ENCODE measurements at regions not wholly inside any gene's neighbourhood (a gene's known extent, or its start where the extent isn't known, plus 50 kb on each side); places are given as distances from the start of the nearest gene placed in this dataset.

DNA sequence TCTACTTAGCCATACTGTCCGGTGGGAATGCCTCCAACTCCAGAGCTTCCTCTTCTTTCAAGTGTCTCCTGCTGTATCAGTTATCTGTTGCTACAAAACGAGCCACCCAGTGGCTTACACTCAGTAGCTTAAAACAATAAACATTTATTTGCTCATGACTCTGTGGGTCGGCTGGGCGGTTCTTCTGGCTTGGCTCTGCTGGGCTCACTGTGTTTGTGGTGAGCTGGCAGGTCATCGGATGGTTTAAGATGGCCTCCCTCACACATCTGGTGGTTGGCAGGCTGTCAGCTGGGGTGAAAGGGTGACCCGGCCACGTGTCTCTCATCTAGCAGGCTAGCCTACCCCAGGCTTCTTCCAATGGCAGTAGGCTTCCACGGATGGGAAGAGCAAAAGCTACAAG is 122.4 kb upstream of the SLC1A4 start:
- Histone ChIP-seq H3K4me1 (ENCODE audit: control insufficient read depth, insufficient read depth, low read length) (peaks cover 4% of the 10 kb centered on the region; the same call in 1 of the 2 replicates), H3K4me3 (ENCODE audit: low read depth, low read length) (no peak overlapping the region), H3K9me3 (ENCODE audit: control insufficient read depth, insufficient read depth, low read depth, low read length) (no peaks in the 10 kb centered on the region), H3K36me3 (ENCODE audit: control insufficient read depth in 2 of 2, insufficient read depth in 1 of 2, low read length in 2 of 2) (no peaks in the 10 kb centered on the region), H3K27ac (ENCODE audit: extremely low read depth, low read depth, low read length) (no peak overlapping the region)
- POLR2A ChIA-PET = interaction anchor here (0.6 to 1.8 kb wide), 5 partner anchors 213 to 844 kb away, joined by 3 to 11 read pairs (median 4); partner anchors contain the start of genes AFTPH and SERTAD2
- CTCF ChIA-PET = interaction anchor here (0.5 to 3.7 kb wide), 19 partner anchors 16 to 535 kb away, joined by 3 to 25 read pairs (median 4); no protein-coding TSS in a partner anchor
- TF ChIP-seq, protein P1, sequence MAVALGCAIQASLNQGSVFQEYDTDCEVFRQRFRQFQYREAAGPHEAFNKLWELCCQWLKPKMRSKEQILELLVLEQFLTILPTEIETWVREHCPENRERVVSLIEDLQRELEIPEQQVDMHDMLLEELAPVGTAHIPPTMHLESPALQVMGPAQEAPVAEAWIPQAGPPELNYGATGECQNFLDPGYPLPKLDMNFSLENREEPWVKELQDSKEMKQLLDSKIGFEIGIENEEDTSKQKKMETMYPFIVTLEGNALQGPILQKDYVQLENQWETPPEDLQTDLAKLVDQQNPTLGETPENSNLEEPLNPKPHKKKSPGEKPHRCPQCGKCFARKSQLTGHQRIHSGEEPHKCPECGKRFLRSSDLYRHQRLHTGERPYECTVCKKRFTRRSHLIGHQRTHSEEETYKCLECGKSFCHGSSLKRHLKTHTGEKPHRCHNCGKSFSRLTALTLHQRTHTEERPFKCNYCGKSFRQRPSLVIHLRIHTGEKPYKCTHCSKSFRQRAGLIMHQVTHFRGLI (tag by site-specific recombination; IDR thresholded peaks at IDR 0.05) = peak; percentile 64; the same call in 1 of the 2 replicates
- TF ChIP-seq ZNF223 (tag by site-specific recombination; IDR thresholded peaks at IDR 0.05) (no peak), ZNF785 (tag by site-specific recombination; IDR thresholded peaks at IDR 0.05) (no peak), ZNF394 (tag by site-specific recombination; IDR thresholded peaks at IDR 0.05; ENCODE audit: borderline replicate concordance) (no peak), ZNF76 (tag by site-specific recombination; IDR thresholded peaks at IDR 0.05; ENCODE audit: borderline replicate concordance, low read depth) (no peak), GLIS1 (tag by site-specific recombination; IDR thresholded peaks at IDR 0.05) (peak; percentile 19; the same call in 1 of the 2 replicates), ZNF174 (tag by site-specific recombination; IDR thresholded peaks at IDR 0.05) (no peak), ZNF121 (tag by site-specific recombination; IDR thresholded peaks at IDR 0.05) (no peak), ZNF701 (tag by site-specific recombination; IDR thresholded peaks at IDR 0.05) (no peak), ZIC2 (tag by site-specific recombination; IDR thresholded peaks at IDR 0.05) (peak; percentile 37), GLI2 (tag by site-specific recombination; IDR thresholded peaks at IDR 0.05; ENCODE audit: borderline replicate concordance, low read depth) (no peak), ZNF548 (tag by site-specific recombination; IDR thresholded peaks at IDR 0.05) (no peak), YY1 (tag by site-specific recombination; IDR thresholded peaks at IDR 0.05) (no peak), ZNF366 (tag by site-specific recombination; conservative IDR thresholded peaks at IDR 0.05) (no peak), OSR2 (tag by site-specific recombination; IDR thresholded peaks at IDR 0.05) (peak; percentile 90), ZNF335 (tag by site-specific recombination; conservative IDR thresholded peaks at IDR 0.05) (no peak), ZNF629 (tag by site-specific recombination; IDR thresholded peaks at IDR 0.05) (no peak), GFI1B (tag by site-specific recombination; IDR thresholded peaks at IDR 0.05) (no peak), ZNF274 (IDR thresholded peaks at IDR 0.05; ENCODE audit: low read length) (no peak), ZNF274 (tag by site-specific recombination; IDR thresholded peaks at IDR 0.05; ENCODE audit: borderline replicate concordance) (no peak), ZNF354C (tag by site-specific recombination; IDR thresholded peaks at IDR 0.05; ENCODE audit: borderline replicate concordance, low read depth) (no peak), ZNF311 (tag by site-specific recombination; IDR thresholded peaks at IDR 0.05; ENCODE audit: borderline replicate concordance) (no peak), ZNF416 (tag by site-specific recombination; IDR thresholded peaks at IDR 0.05) (no peak), KLF10 (tag by site-specific recombination; IDR thresholded peaks at IDR 0.05) (no peak), HOXC10 (CRISPR knock-in tag; IDR thresholded peaks at IDR 0.05) (no peak), ZNF37A (tag by site-specific recombination; IDR thresholded peaks at IDR 0.05) (no peak)
- TF ChIP-seq, protein P2, sequence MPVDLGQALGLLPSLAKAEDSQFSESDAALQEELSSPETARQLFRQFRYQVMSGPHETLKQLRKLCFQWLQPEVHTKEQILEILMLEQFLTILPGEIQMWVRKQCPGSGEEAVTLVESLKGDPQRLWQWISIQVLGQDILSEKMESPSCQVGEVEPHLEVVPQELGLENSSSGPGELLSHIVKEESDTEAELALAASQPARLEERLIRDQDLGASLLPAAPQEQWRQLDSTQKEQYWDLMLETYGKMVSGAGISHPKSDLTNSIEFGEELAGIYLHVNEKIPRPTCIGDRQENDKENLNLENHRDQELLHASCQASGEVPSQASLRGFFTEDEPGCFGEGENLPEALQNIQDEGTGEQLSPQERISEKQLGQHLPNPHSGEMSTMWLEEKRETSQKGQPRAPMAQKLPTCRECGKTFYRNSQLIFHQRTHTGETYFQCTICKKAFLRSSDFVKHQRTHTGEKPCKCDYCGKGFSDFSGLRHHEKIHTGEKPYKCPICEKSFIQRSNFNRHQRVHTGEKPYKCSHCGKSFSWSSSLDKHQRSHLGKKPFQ (tag by site-specific recombination; IDR thresholded peaks at IDR 0.05) = no peak
- TF ChIP-seq, protein P3, sequence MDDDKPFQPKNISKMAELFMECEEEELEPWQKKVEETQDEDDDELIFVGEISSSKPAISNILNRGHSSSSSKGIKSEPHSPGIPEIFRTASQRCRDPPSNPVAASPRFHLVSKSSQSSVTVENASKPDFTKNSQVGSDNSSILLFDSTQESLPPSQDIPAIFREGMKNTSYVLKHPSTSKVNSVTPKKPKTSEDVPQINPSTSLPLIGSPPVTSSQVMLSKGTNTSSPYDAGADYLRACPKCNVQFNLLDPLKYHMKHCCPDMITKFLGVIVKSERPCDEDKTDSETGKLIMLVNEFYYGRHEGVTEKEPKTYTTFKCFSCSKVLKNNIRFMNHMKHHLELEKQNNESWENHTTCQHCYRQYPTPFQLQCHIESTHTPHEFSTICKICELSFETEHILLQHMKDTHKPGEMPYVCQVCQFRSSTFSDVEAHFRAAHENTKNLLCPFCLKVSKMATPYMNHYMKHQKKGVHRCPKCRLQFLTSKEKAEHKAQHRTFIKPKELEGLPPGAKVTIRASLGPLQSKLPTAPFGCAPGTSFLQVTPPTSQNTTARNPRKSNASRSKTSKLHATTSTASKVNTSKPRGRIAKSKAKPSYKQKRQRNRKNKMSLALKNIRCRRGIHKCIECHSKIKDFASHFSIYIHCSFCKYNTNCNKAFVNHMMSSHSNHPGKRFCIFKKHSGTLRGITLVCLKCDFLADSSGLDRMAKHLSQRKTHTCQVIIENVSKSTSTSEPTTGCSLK (tag by site-specific recombination; IDR thresholded peaks at IDR 0.05) = no peak
- TF ChIP-seq, protein P4, sequence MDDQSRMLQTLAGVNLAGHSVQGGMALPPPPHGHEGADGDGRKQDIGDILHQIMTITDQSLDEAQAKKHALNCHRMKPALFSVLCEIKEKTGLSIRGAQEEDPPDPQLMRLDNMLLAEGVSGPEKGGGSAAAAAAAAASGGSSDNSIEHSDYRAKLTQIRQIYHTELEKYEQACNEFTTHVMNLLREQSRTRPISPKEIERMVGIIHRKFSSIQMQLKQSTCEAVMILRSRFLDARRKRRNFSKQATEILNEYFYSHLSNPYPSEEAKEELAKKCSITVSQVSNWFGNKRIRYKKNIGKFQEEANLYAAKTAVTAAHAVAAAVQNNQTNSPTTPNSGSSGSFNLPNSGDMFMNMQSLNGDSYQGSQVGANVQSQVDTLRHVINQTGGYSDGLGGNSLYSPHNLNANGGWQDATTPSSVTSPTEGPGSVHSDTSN (CRISPR knock-in tag; IDR thresholded peaks at IDR 0.05) = no peak
- TF ChIP-seq, protein P5, sequence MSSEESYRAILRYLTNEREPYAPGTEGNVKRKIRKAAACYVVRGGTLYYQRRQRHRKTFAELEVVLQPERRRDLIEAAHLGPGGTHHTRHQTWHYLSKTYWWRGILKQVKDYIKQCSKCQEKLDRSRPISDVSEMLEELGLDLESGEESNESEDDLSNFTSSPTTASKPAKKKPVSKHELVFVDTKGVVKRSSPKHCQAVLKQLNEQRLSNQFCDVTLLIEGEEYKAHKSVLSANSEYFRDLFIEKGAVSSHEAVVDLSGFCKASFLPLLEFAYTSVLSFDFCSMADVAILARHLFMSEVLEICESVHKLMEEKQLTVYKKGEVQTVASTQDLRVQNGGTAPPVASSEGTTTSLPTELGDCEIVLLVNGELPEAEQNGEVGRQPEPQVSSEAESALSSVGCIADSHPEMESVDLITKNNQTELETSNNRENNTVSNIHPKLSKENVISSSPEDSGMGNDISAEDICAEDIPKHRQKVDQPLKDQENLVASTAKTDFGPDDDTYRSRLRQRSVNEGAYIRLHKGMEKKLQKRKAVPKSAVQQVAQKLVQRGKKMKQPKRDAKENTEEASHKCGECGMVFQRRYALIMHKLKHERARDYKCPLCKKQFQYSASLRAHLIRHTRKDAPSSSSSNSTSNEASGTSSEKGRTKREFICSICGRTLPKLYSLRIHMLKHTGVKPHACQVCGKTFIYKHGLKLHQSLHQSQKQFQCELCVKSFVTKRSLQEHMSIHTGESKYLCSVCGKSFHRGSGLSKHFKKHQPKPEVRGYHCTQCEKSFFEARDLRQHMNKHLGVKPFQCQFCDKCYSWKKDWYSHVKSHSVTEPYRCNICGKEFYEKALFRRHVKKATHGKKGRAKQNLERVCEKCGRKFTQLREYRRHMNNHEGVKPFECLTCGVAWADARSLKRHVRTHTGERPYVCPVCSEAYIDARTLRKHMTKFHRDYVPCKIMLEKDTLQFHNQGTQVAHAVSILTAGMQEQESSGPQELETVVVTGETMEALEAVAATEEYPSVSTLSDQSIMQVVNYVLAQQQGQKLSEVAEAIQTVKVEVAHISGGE (tag by site-specific recombination; conservative IDR thresholded peaks at IDR 0.05; ENCODE audit: low read depth) = no peak

Measured in HEK293 (cell line).